ENCODE measurements at regions not wholly inside any gene's neighbourhood (a gene's known extent, or its start where the extent isn't known, plus 50 kb on each side); places are given as distances from the start of the nearest gene placed in this dataset.

GRCh38 chr10:29389935-29390334, 101.1 kb downstream of the LYZL1 start:
- TF ChIP-seq CTCF (IDR thresholded peaks at IDR 0.05; ENCODE audit: low read depth, low read length) (no peak), EZH2phosphoT487 (IDR thresholded peaks at IDR 0.05; ENCODE audit: low read depth) (no peak)

Data from OCI-LY3 (cell line).